WI38 (cell line): ENCODE measurements at regions not wholly inside any gene's neighbourhood (a gene's known extent, or its start where the extent isn't known, plus 50 kb on each side); places are given as distances from the start of the nearest gene placed in this dataset.

ENCODE experiments used
- H3K4me3 ChIP-seq: 2 replicates; pipeline ENCODE4 v1.5.1; 2011; ENCODE audit warnings: low read depth, mild to moderate bottlenecking, control low read depth, low read length
- CTCF ChIP-seq: IDR thresholded peaks from 2 replicates; pipeline ENCODE4 v1.5.1; 2012; ENCODE audit warnings: low read depth, mild to moderate bottlenecking, control low read depth, low read length

DNA sequence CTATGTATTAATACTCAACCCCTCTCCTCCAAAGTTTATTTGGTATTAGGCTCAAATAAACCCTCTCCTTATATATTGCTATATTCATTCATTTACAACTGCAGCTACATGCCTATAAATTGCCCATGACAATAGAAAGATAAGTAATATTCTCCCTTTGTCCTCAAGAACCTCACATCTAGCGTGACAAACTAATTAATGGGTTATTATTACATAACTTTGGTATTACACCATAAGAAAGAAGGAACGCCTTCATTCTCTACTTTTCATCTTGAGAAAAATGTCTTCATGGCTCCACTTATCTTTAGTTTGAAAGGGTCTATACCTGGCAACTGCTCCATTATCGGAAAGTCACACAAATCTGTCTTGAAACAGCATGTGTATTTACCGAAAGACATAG is 157.7 kb upstream of the RASGEF1B start:
- TF ChIP-seq CTCF, result no peak
- H3K4me3 ChIP-seq, result no peak overlapping the region

DNA sequence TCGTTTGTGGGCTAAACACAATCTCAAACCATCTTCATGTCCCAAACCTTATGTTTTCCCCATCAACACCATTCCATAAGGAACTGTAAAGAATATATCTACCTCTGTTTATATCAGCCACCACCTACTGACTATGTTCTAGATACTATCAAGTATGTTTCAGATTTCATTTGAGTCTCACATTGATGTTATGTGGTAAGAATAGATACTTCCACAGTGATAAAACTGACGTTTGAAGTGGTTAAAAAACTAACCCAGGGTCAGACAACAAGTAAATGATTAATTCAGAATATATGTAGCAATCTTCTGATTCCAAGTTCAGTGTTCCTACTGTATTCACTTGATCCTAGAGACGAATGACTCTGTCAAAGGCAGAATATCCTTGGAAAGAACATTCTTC is 156.8 kb upstream of the RASGEF1B start:
- TF ChIP-seq CTCF, result no peak
- H3K4me3 ChIP-seq, result no peak overlapping the region

- TF ChIP-seq CTCF, result no peak
- no peak overlapping the region for H3K4me3 ChIP-seq
Observed at GRCh38 chr4:81627590-81627989, 155.9 kb upstream of the RASGEF1B start.

DNA sequence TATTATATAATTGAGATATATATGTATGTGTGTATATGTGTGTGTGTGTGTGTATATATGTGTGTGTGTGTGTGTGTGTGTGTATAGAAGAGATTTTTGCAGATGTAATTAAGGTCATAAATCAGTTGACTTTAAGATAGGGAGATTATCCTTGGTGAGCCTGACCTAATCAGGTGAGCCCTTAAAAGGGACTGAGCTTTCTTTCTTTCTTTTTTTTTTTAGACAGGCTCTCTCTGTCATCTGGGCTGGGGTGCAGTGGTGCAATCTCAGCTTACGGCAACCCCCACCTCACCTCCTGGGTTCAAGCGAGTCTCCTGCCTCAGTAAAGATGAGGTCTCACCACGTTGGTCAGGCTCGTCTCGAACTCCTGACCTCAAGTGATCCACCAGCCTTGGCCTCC is 155.1 kb upstream of the RASGEF1B start:
- H3K4me3 ChIP-seq, result no peak overlapping the region
- no peak for TF ChIP-seq CTCF

GRCh38 chr4:81625422-81626417 is 154.0 kb upstream of the RASGEF1B start:
- H3K4me3 ChIP-seq, result no peak overlapping the region
- no peak for TF ChIP-seq CTCF

- TF ChIP-seq CTCF, result no peak
- no peak overlapping the region for H3K4me3 ChIP-seq
Observed at GRCh38 chr4:81623434-81623833, 151.7 kb upstream of the RASGEF1B start.

- H3K4me3 ChIP-seq, result no peak overlapping the region
- TF ChIP-seq CTCF, result no peak
Observed at GRCh38 chr4:81622474-81623184, 150.9 kb upstream of the RASGEF1B start.
